GM23248 (cell line): ENCODE measurements at regions not wholly inside any gene's neighbourhood (a gene's known extent, or its start where the extent isn't known, plus 50 kb on each side); places are given as distances from the start of the nearest gene placed in this dataset.

ENCODE experiments used
- DNase-seq: peaks from one replicate; pipeline ENCODE4 v3.0.0-alpha.2; 2015
- H2AFZ ChIP-seq: fragments of 200-600 bp; sonication (generic); 2 replicates; pipeline ENCODE4 v1.6.1; 2016; ENCODE audit warnings: antibody characterized with exemption
- H3F3A ChIP-seq: fragments of 200-600 bp; sonication (generic); 2 replicates; pipeline ENCODE4 v1.6.1; 2016; ENCODE audit warnings: mild to moderate bottlenecking, antibody characterized with exemption, mixed run types; ENCODE audit not compliant: insufficient read depth
- H3K27ac ChIP-seq: fragments of 200-600 bp; sonication (generic); 2 replicates; pipeline ENCODE4 v1.5.1; 2016; ENCODE audit warnings: mild to moderate bottlenecking
- H3K27me3 ChIP-seq: fragments of 200-600 bp; sonication (generic); replicated peaks from 2 replicates; pipeline ENCODE4 v1.6.1; 2016; ENCODE audit warnings: mild to moderate bottlenecking; ENCODE audit not compliant: insufficient read depth
- H3K36me3 ChIP-seq: fragments of 200-600 bp; sonication (generic); 2 replicates; pipeline ENCODE4 v1.6.1; 2016; ENCODE audit warnings: low read depth, mild to moderate bottlenecking
- H3K4me1 ChIP-seq: fragments of 200-600 bp; sonication (generic); 2 replicates; pipeline ENCODE4 v1.6.1; 2016; ENCODE audit warnings: mild to moderate bottlenecking; ENCODE audit not compliant: insufficient read depth
- H3K4me2 ChIP-seq: fragments of 200-600 bp; sonication (generic); one replicate; pipeline ENCODE4 v1.6.1; 2016; ENCODE audit warnings: mild to moderate bottlenecking; ENCODE audit not compliant: unreplicated experiment
- H3K4me3 ChIP-seq: fragments of 200-600 bp; sonication (generic); 2 replicates; pipeline ENCODE4 v1.5.1; 2016; ENCODE audit warnings: mild to moderate bottlenecking
- H3K79me2 ChIP-seq: fragments of 200-600 bp; sonication (generic); 2 replicates; pipeline ENCODE4 v1.6.1; 2016; ENCODE audit warnings: mild to moderate bottlenecking; ENCODE audit not compliant: insufficient read depth
- H3K9ac ChIP-seq: fragments of 200-600 bp; sonication (generic); 2 replicates; pipeline ENCODE4 v1.6.1; 2016; ENCODE audit warnings: mild to moderate bottlenecking
- H3K9me2 ChIP-seq: fragments of 200-600 bp; sonication (generic); 2 replicates; pipeline ENCODE4 v1.6.1; 2016; ENCODE audit warnings: mixed run types, mild to moderate bottlenecking, moderate library complexity; ENCODE audit not compliant: insufficient read depth
- H3K9me3 ChIP-seq: fragments of 200-600 bp; sonication (generic); one replicate; pipeline ENCODE4 v1.6.1; 2017; ENCODE audit warnings: low read depth
- H4K20me1 ChIP-seq: fragments of 200-600 bp; sonication (generic); 2 replicates; pipeline ENCODE4 v1.6.0; 2016; ENCODE audit not compliant: insufficient read depth
- EZH2 ChIP-seq: fragments of 200-600 bp; sonication (generic); IDR thresholded peaks from 2 replicates; pipeline ENCODE4 v1.6.1; 2018; ENCODE audit warnings: antibody characterized with exemption, mild to moderate bottlenecking; ENCODE audit not compliant: insufficient read depth, poor library complexity, severe bottlenecking
- EZH2phosphoT487 ChIP-seq: fragments of 200-600 bp; sonication (generic); IDR thresholded peaks from 2 replicates; pipeline ENCODE4 v1.6.1; 2018; ENCODE audit warnings: antibody characterized with exemption, moderate library complexity, mild to moderate bottlenecking, low read depth; ENCODE audit not compliant: insufficient read depth
- WGBS, 2 experiments: methylation state at CpG; one replicate each; pipeline ENCODE4 v1.1.6; 2015 to 2017; ENCODE audit warnings: low lambda C conversion rate in 2 of 2, low coverage in 1 of 2; ENCODE audit errors: missing lambda C conversion rate in 2 of 2; 5-methylcytosine and 5-hydroxymethylcytosine counted together
- in situ Hi-C: fragments of 300-500 bp; cut with MboI; formaldehyde crosslinking; loops from 2 replicates; pipeline ENCODE4 v1.15.0; 2020

- H3K9me2 ChIP-seq, result no peaks in the 10 kb centered on the region
- no peak overlapping the region for H3K4me3 ChIP-seq
- 75 to 76% methylated on average over 2 of the region's 2 CpGs for WGBS, 2 experiments
- H3K9me3 ChIP-seq, result no peaks in the 10 kb centered on the region
- H3K27me3 ChIP-seq, result no peaks in the 10 kb centered on the region
- peaks cover 42% of the 10 kb centered on the region for H3K4me1 ChIP-seq
- H3F3A ChIP-seq, result peaks cover 64% of the 10 kb centered on the region
- H3K9ac ChIP-seq, result peak overlapping the region; percentile 50
- no peak overlapping the region for H2AFZ ChIP-seq
- no peaks in the 10 kb centered on the region for H3K36me3 ChIP-seq
- TF ChIP-seq EZH2, result no peak
- TF ChIP-seq EZH2phosphoT487, result no peak
- no peak overlapping the region for H3K4me2 ChIP-seq
- DNase-seq, result no peak
- H3K27ac ChIP-seq, result peak overlapping the region; percentile 83
- H4K20me1 ChIP-seq, result no peaks in the 10 kb centered on the region
- H3K79me2 ChIP-seq, result peaks cover 100% of the 10 kb centered on the region
- in situ Hi-C loops, result no loop called here
These were observed 255.2 kb upstream of the KLF14 start for GRCh38 chr7:130989101-130989795.

- TF ChIP-seq EZH2 (no peak), EZH2phosphoT487 (no peak)
- Histone ChIP-seq H3F3A (peaks cover 70% of the 10 kb centered on the region), H3K9ac (no peak overlapping the region), H3K4me2 (no peak overlapping the region), H3K4me1 (peaks cover 52% of the 10 kb centered on the region), H3K36me3 (no peaks in the 10 kb centered on the region), H3K27ac (no peak overlapping the region), H3K9me2 (no peaks in the 10 kb centered on the region), H3K27me3 (no peaks in the 10 kb centered on the region), H3K9me3 (no peaks in the 10 kb centered on the region), H3K4me3 (no peak overlapping the region), H2AFZ (no peak overlapping the region), H3K79me2 (peaks cover 100% of the 10 kb centered on the region), H4K20me1 (no peaks in the 10 kb centered on the region)
- no peak for DNase-seq
- in situ Hi-C loops, result no loop called here
- 76 to 77% methylated on average over 15 to 16 of the region's 16 CpGs for WGBS, 2 experiments
These were observed 256.3 kb upstream of the KLF14 start for GRCh38 chr7:130990178-130990832.

- Histone ChIP-seq H4K20me1 (no peaks in the 10 kb centered on the region), H3K9ac (peak overlapping the region; percentile 66), H3K9me2 (no peaks in the 10 kb centered on the region), H3K4me1 (peaks cover 48% of the 10 kb centered on the region), H3K27ac (peak overlapping the region; percentile 82), H3K4me2 (peak overlapping the region; percentile 76), H3K36me3 (no peaks in the 10 kb centered on the region), H3K27me3 (no peaks in the 10 kb centered on the region), H3K79me2 (peaks cover 100% of the 10 kb centered on the region), H3K4me3 (peak overlapping the region; percentile 55), H3K9me3 (no peaks in the 10 kb centered on the region), H2AFZ (no peak overlapping the region), H3F3A (peaks cover 65% of the 10 kb centered on the region)
- in situ Hi-C loops, result no loop called here
- WGBS, 2 experiments, result 81 to 83% methylated on average over 11 of the region's 11 CpGs
- no peak for DNase-seq
- TF ChIP-seq EZH2phosphoT487, result no peak
- TF ChIP-seq EZH2, result no peak
These were observed 259.8 kb upstream of the KLF14 start for GRCh38 chr7:130993671-130994365.

- Histone ChIP-seq H3K4me3 (peak overlapping the region; percentile 55), H3K27me3 (no peaks in the 10 kb centered on the region), H3K9me3 (no peaks in the 10 kb centered on the region), H2AFZ (no peak overlapping the region), H3K9me2 (no peaks in the 10 kb centered on the region), H3K27ac (peak overlapping the region; percentile 82), H3K9ac (peak overlapping the region; percentile 66), H3K36me3 (no peaks in the 10 kb centered on the region), H3K4me2 (peak overlapping the region; percentile 76), H4K20me1 (no peaks in the 10 kb centered on the region), H3K79me2 (peaks cover 100% of the 10 kb centered on the region), H3F3A (peaks cover 59% of the 10 kb centered on the region), H3K4me1 (peaks cover 46% of the 10 kb centered on the region)
- WGBS, 2 experiments, result 17 to 30% methylated on average over 13 of the region's 13 CpGs
- TF ChIP-seq EZH2 (no peak), EZH2phosphoT487 (no peak)
- in situ Hi-C loops, result no loop called here
- peak; percentile 77 for DNase-seq
These were observed 260.5 kb upstream of the KLF14 start for GRCh38 chr7:130994378-130995115.
